ENCODE measurements at regions not wholly inside any gene's neighbourhood (a gene's known extent, or its start where the extent isn't known, plus 50 kb on each side); places are given as distances from the start of the nearest gene placed in this dataset.
"Not testable (repeated sequence)": the region's sequence is repeated elsewhere in the genome, so short reads cannot be mapped to it uniquely, and the experiment has no call there.

DNA sequence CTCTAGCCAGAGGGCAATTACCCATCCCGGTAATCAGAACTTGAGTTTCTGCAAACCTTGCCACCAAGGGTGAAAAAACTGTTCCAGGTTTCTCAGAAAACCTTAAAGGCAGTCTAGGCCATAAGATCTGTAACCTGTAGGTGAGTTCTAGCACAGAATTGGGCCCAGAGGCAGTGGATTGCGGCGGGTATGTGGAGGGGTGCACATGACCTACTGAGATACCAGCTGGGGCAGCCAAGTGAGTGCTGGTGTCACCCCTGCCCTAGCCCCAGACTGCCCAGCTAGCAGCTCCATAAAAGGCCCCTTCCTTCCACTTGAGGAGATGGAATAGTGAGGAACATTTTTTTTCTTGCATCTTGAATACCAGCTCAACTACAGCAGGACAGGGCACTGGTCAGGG lies 176.7 kb downstream of the SMARCA1 start:
- Histone ChIP-seq H3K9me3 (replicated peaks; ENCODE audit: control insufficient read depth, insufficient read depth, low read length) (no peaks in the 10 kb centered on the region), H3K27me3 (replicated peaks in 1 of 2; ENCODE audit: control insufficient read depth in 2 of 2, insufficient read depth in 2 of 2, low read length in 1 of 2) (no peaks in the 10 kb centered on the region), H2AFZ (ENCODE audit: control insufficient read depth, low read depth, low read length) (no peak overlapping the region), H3K4me3 (no peak overlapping the region), H3K27ac (ENCODE audit: control insufficient read depth, insufficient read depth) (no peak overlapping the region), H3K36me3 (ENCODE audit: control insufficient read depth in 2 of 2, insufficient read depth in 2 of 2, low read length in 1 of 2) (no peaks in the 10 kb centered on the region), H3K9ac (ENCODE audit: control insufficient read depth, insufficient read depth, low read length) (no peak overlapping the region), H4K20me1 (ENCODE audit: control insufficient read depth, insufficient read depth) (no peaks in the 10 kb centered on the region), H3K4me2 (ENCODE audit: control insufficient read depth, insufficient read depth) (no peak overlapping the region), H3K4me1 (ENCODE audit: control insufficient read depth, insufficient read depth, low read length) (no peaks in the 10 kb centered on the region), H3K79me2 (ENCODE audit: control insufficient read depth, insufficient read depth, low read length) (no peaks in the 10 kb centered on the region)
- intact Hi-C loops (cut with micrococcal nuclease; ENCODE audit: unreplicated experiment): no loop called here
- CTCF ChIA-PET: no interaction called here
- RAD21 ChIA-PET (ENCODE audit: unreplicated experiment): no interaction called here
- in situ Hi-C loops (cut with MboI): no loop called here
- WGBS (ENCODE audit: insufficient coverage, insufficient replicate concordance, low lambda C conversion rate, missing lambda C conversion rate): 0% methylated on average over 3 of the region's 3 CpGs
- ATAC-seq: no peak
- no peak for FAIRE-seq
- TF ChIP-seq PAX5 (IDR thresholded peaks at IDR 0.05; ENCODE audit: borderline replicate concordance, low read depth, low read length): no peak
- no peak for TF ChIP-seq ZBED1 (IDR thresholded peaks at IDR 0.05; ENCODE audit: borderline replicate concordance)
- DNase-seq (ENCODE audit: low read depth, low spot score): no peak
- POLR2A ChIA-PET: no interaction called here
- BruUV-seq (replicated peaks): no TSS peak
- SMC1A ChIA-PET (ENCODE audit: uncharacterized antibody, unreplicated experiment): no interaction called here

DNA sequence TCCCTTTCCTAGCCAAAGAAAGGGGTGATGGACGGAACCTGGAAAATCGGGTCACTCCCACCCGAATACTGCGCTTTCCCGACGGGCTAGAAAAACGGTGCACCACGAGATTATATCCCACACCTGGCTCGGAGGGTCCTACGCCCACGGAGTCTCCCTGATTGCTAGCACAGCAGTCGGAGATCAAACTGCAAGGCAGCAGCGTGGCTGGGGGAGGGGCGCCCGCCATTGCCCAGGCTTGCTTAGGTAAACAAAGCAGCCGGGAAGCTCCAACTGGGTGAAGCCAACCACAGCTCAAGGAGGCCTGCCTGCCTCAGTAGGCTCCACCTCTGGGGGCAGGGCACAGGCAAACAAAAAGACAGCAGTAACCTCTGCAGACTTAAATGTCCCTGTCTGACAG lies 186.0 kb downstream of the SMARCA1 start:
- POLR2A ChIA-PET; RAD21 ChIA-PET (ENCODE audit: unreplicated experiment); H3K36me3 ChIP-seq (ENCODE audit: control insufficient read depth in 2 of 2, insufficient read depth in 2 of 2, low read length in 1 of 2); BruUV-seq (replicated peaks); H3K9me3 ChIP-seq (replicated peaks; ENCODE audit: control insufficient read depth, insufficient read depth, low read length); ATAC-seq; H3K4me1 ChIP-seq (ENCODE audit: control insufficient read depth, insufficient read depth, low read length); H2AFZ ChIP-seq (ENCODE audit: control insufficient read depth, low read depth, low read length); H3K27ac ChIP-seq (ENCODE audit: control insufficient read depth, insufficient read depth); H3K27me3 ChIP-seq (replicated peaks in 1 of 2; ENCODE audit: control insufficient read depth in 2 of 2, insufficient read depth in 2 of 2, low read length in 1 of 2); FAIRE-seq; CTCF ChIA-PET; H3K9ac ChIP-seq (ENCODE audit: control insufficient read depth, insufficient read depth, low read length); in situ Hi-C loops (cut with MboI); DNase-seq (ENCODE audit: low read depth, low spot score); H3K4me3 ChIP-seq; intact Hi-C loops (cut with micrococcal nuclease; ENCODE audit: unreplicated experiment); H3K4me2 ChIP-seq (ENCODE audit: control insufficient read depth, insufficient read depth); H3K79me2 ChIP-seq (ENCODE audit: control insufficient read depth, insufficient read depth, low read length); SMC1A ChIA-PET (ENCODE audit: uncharacterized antibody, unreplicated experiment); H4K20me1 ChIP-seq (ENCODE audit: control insufficient read depth, insufficient read depth): not testable (repeated sequence)
- 45% methylated on average over 16 of the region's 16 CpGs for WGBS (ENCODE audit: insufficient coverage, insufficient replicate concordance, low lambda C conversion rate, missing lambda C conversion rate)
